ENCODE measurements at regions not wholly inside any gene's neighbourhood (a gene's known extent, or its start where the extent isn't known, plus 50 kb on each side); places are given as distances from the start of the nearest gene placed in this dataset.

- Mint-ChIP-seq H3K4me3 (ENCODE audit: unreplicated experiment) (no peak overlapping the region), H3K4me1 (ENCODE audit: low read depth, unreplicated experiment) (no peaks in the 10 kb centered on the region), H3K36me3 (ENCODE audit: unreplicated experiment) (no peaks in the 10 kb centered on the region), H3K27ac (ENCODE audit: unreplicated experiment) (no peak overlapping the region), H3K9me3 (ENCODE audit: unreplicated experiment) (no peaks in the 10 kb centered on the region), H3K27me3 (ENCODE audit: unreplicated experiment) (no peaks in the 10 kb centered on the region)
- TF ChIP-seq CTCF (IDR thresholded peaks at IDR 0.05; ENCODE audit: partially characterized antibody, unreplicated experiment): no peak
- DNase-seq: no peak
Measured at GRCh38 chr2:39933196-39933595, 154.1 kb upstream of the THUMPD2 start.

- H3K36me3 Mint-ChIP-seq (ENCODE audit: unreplicated experiment): no peaks in the 10 kb centered on the region
- no peak for DNase-seq
- no peaks in the 10 kb centered on the region for H3K4me1 Mint-ChIP-seq (ENCODE audit: low read depth, unreplicated experiment)
- no peak for TF ChIP-seq CTCF (IDR thresholded peaks at IDR 0.05; ENCODE audit: partially characterized antibody, unreplicated experiment)
- H3K27me3 Mint-ChIP-seq (ENCODE audit: unreplicated experiment): no peaks in the 10 kb centered on the region
- no peak overlapping the region for H3K4me3 Mint-ChIP-seq (ENCODE audit: unreplicated experiment)
- H3K27ac Mint-ChIP-seq (ENCODE audit: unreplicated experiment): no peak overlapping the region
- no peaks in the 10 kb centered on the region for H3K9me3 Mint-ChIP-seq (ENCODE audit: unreplicated experiment)
Measured at GRCh38 chr2:39932198-39932597, 153.1 kb upstream of the THUMPD2 start.

GRCh38 chr2:39930175-39930917 lies 151.3 kb upstream of the THUMPD2 start:
- no peak for TF ChIP-seq CTCF (IDR thresholded peaks at IDR 0.05; ENCODE audit: partially characterized antibody, unreplicated experiment)
- Mint-ChIP-seq H3K4me1 (ENCODE audit: low read depth, unreplicated experiment) (no peaks in the 10 kb centered on the region), H3K9me3 (ENCODE audit: unreplicated experiment) (no peaks in the 10 kb centered on the region), H3K27me3 (ENCODE audit: unreplicated experiment) (peaks cover 1% of the 10 kb centered on the region), H3K4me3 (ENCODE audit: unreplicated experiment) (no peak overlapping the region), H3K36me3 (ENCODE audit: unreplicated experiment) (no peaks in the 10 kb centered on the region), H3K27ac (ENCODE audit: unreplicated experiment) (no peak overlapping the region)
- no peak for DNase-seq

- no peak for DNase-seq
- Mint-ChIP-seq H3K27me3 (ENCODE audit: unreplicated experiment) (peaks cover 1% of the 10 kb centered on the region), H3K9me3 (ENCODE audit: unreplicated experiment) (no peaks in the 10 kb centered on the region), H3K4me3 (ENCODE audit: unreplicated experiment) (no peak overlapping the region), H3K27ac (ENCODE audit: unreplicated experiment) (no peak overlapping the region), H3K36me3 (ENCODE audit: unreplicated experiment) (no peaks in the 10 kb centered on the region), H3K4me1 (ENCODE audit: low read depth, unreplicated experiment) (no peaks in the 10 kb centered on the region)
- TF ChIP-seq CTCF (IDR thresholded peaks at IDR 0.05; ENCODE audit: partially characterized antibody, unreplicated experiment): no peak
Measured at GRCh38 chr2:39929531-39929930, 150.5 kb upstream of the THUMPD2 start.

GRCh38 chr2:39925312-39925711 lies 146.3 kb upstream of the THUMPD2 start:
- no peak for DNase-seq
- Mint-ChIP-seq H3K4me3 (ENCODE audit: unreplicated experiment) (no peak overlapping the region), H3K4me1 (ENCODE audit: low read depth, unreplicated experiment) (no peaks in the 10 kb centered on the region), H3K27ac (ENCODE audit: unreplicated experiment) (no peak overlapping the region), H3K36me3 (ENCODE audit: unreplicated experiment) (no peaks in the 10 kb centered on the region), H3K9me3 (ENCODE audit: unreplicated experiment) (no peaks in the 10 kb centered on the region), H3K27me3 (ENCODE audit: unreplicated experiment) (peaks cover 3% of the 10 kb centered on the region)
- TF ChIP-seq CTCF (IDR thresholded peaks at IDR 0.05; ENCODE audit: partially characterized antibody, unreplicated experiment): no peak

Data from glutamatergic neuron (in vitro differentiated cells).